GM21423 (cell line): ENCODE measurements at regions not wholly inside any gene's neighbourhood (a gene's known extent, or its start where the extent isn't known, plus 50 kb on each side); places are given as distances from the start of the nearest gene placed in this dataset.
"Not testable (repeated sequence)": the region's sequence is repeated elsewhere in the genome, so short reads cannot be mapped to it uniquely, and the experiment has no call there.

Source experiments
- ATAC-seq: cut with Tn5 transposase; IDR thresholded peaks from one replicate; pipeline ENCODE4 v1.9.1; 2021; ENCODE audit warnings: mild to moderate bottlenecking, moderate library complexity; ENCODE audit not compliant: unreplicated experiment

GRCh38 chr7:96921771-96922170 is 83.6 kb upstream of the DLX6 start:
- no peak for ATAC-seq

GRCh38 chr7:96923345-96923744 is 82.0 kb upstream of the DLX6 start:
- not testable (repeated sequence) for ATAC-seq

- no peak for ATAC-seq
These were observed 78.2 kb upstream of the DLX6 start for GRCh38 chr7:96927131-96927530.

- no peak for ATAC-seq
These were observed 76.4 kb upstream of the DLX6 start for GRCh38 chr7:96928965-96929364.

GRCh38 chr7:96931891-96932290 is 73.5 kb upstream of the DLX6 start:
- no peak for ATAC-seq

- no peak for ATAC-seq
These were observed 72.2 kb upstream of the DLX6 start for GRCh38 chr7:96933067-96933645.

- no peak for ATAC-seq
These were observed 68.7 kb upstream of the DLX6 start for GRCh38 chr7:96936621-96937020.

- no peak for ATAC-seq
These were observed 63.2 kb upstream of the DLX6 start for GRCh38 chr7:96942112-96942511.

GRCh38 chr7:96949766-96950165 is 55.6 kb upstream of the DLX6 start:
- ATAC-seq, result no peak

- no peak for ATAC-seq
These were observed 52.4 kb upstream of the DLX6 start for GRCh38 chr7:96952974-96953391.

GRCh38 chr7:96953676-96954513 is 51.5 kb upstream of the DLX6 start:
- ATAC-seq, result no peak
